ENCODE measurements at regions not wholly inside any gene's neighbourhood (a gene's known extent, or its start where the extent isn't known, plus 50 kb on each side); places are given as distances from the start of the nearest gene placed in this dataset.

DNA sequence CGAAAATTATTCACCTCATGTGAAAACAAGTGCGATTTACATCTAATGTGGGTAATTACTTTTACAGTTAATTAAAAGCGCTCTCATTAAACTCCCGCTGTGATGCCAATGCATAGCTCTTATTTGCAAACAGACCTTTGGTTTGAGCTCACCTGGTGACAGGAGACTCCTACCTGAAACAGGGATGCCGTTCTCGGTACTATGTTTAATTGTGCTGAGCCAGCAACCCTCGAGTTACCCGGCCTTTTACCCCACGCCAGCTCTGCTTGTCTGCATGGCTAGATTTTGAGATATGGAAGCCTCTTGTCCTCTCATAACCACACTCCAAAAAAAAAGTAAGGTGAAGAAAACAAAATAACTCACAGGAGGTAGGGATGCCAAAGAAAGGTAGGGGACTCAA lies 690.4 kb upstream of the RBFOX1 start:
- TF ChIP-seq BHLHE40 (IDR thresholded peaks at IDR 0.05; ENCODE audit: borderline replicate concordance), result no peak
- TF ChIP-seq LEF1 (IDR thresholded peaks at IDR 0.05; ENCODE audit: borderline replicate concordance), result no peak
- no peak for TF ChIP-seq L3MBTL2 (conservative IDR thresholded peaks at IDR 0.05)
- no peak for TF ChIP-seq SP1 (IDR thresholded peaks at IDR 0.05)
- TF ChIP-seq ZNF384 (IDR thresholded peaks at IDR 0.05), result no peak
- TF ChIP-seq HDGF (IDR thresholded peaks at IDR 0.05; ENCODE audit: borderline replicate concordance), result no peak
- TF ChIP-seq FOXM1 (IDR thresholded peaks at IDR 0.05; ENCODE audit: borderline replicate concordance), result no peak
- TF ChIP-seq SUZ12 (IDR thresholded peaks at IDR 0.05), result no peak
- TF ChIP-seq TARDBP (IDR thresholded peaks at IDR 0.05), result no peak
